Frontal cortex (tissue), 3 donors: ENCODE measurements at regions not wholly inside any gene's neighbourhood (a gene's known extent, or its start where the extent isn't known, plus 50 kb on each side); places are given as distances from the start of the nearest gene placed in this dataset.
"Not testable (repeated sequence)": the region's sequence is repeated elsewhere in the genome, so short reads cannot be mapped to it uniquely, and the experiment has no call there.

Experiments used
- DNase-seq, 2 donors: peaks; one replicate each; pipeline ENCODE4 v3.0.0; 2012; ENCODE audit warnings: low spot score in 2 of 2
- FAIRE-seq: peaks from 2 replicates; lab custom pipeline; 2012; peaks lifted over from hg19 to GRCh38; lab: Jason Lieb, UNC
- donor health status: control.
- donor health status: control.
- donor health status: control.

GRCh38 chrX:128460835-128461234, 408.6 kb upstream of the ACTRT1 start:
- FAIRE-seq (no peak), DNase-seq (no peak)

DNA sequence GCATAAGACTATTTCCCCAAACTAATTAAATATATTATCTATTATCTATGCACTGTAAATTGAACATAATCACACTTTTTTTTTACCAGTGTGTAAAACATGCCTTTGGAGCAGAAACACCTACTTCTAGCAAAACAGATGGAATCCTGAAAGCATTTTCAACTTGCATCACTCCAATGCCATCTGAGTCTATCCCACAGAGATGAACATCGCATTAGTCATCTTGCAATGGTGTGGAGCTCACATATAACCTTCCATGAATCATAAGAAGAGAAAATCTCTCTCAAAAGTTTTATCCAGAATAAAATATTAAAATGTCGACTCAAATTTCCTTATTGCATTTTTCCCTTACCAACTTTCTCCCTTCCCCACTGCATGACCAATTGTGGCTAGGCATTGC, 406.7 kb upstream of the ACTRT1 start:
- no peak for DNase-seq

DNA sequence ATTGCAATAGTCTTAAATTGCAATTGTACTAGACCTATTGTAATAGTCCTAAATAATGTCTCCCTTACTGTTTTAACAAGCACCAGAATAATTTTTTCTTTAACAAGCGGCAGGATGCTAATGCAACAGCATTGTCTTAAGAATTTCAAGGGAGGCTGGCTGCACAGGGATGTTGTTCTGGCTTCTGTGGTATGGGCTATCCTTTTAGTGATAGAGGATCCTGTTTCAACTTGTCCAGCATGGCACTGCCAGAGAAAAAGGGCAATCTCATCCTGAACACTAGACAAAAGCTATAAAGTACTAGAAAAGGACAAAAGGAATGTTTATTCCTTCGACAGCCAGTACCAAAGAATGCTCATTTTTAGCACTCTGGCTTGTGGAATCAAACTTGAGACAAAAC, 405.5 kb upstream of the ACTRT1 start:
- FAIRE-seq (no peak), DNase-seq (no peak)

More for the DNA sequence above, 406.7 kb upstream of the ACTRT1 start:
- no peak for FAIRE-seq

- DNase-seq (no peak), FAIRE-seq (no peak)
Observed at GRCh38 chrX:128439159-128439558, 387.0 kb upstream of the ACTRT1 start.

DNA sequence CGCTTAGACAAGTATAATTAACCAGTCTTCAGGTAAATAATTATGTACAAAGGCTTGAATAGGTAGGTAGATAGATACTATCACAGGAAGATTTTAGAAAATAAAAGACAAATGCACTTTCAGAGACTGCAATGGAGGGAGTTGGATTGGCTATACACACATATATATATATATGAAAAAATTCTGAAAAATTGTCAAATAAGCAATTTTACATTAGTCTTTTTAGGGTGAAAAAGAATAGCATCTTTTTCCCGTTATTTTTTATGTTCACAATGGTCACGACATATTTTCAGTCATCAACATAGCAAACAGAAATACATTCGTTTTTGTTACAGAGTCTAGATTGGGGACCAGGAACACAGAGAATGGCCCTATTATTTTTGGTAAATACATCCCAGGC, 385.9 kb upstream of the ACTRT1 start:
- FAIRE-seq (no peak), DNase-seq (no peak)

DNA sequence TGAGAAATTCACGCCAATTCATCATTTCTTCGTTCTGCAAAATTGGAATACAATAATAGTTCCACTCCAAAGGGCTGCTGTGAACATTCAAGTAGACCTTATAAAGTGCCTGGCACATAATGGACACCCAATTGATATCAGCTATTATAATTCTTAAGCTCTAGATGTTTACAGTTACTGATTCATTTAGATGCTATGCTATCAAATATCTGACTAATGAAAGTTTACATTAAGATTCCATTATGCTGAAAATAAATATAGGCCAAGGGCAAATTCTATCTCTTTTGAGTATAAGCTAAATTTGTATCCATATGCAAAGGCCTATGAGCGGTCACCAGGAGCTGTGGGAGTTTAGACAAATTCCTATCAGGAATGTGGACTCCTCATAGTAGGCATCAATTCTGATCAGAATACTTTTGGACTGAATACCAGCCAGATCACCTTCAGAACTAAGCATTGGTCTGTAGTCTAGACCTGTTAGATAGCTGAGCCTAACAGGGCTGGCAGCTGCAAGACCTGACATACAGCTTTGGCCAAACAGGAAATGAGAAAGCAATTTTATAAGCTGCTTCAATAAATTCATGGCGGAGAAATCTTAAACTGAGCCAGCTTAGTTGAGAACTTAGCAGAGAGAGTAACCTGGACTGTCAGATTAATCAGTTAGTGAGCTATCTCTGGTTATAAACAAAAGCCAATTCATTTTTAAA, 384.3 kb upstream of the ACTRT1 start:
- FAIRE-seq (no peak), DNase-seq (no peak)

DNA sequence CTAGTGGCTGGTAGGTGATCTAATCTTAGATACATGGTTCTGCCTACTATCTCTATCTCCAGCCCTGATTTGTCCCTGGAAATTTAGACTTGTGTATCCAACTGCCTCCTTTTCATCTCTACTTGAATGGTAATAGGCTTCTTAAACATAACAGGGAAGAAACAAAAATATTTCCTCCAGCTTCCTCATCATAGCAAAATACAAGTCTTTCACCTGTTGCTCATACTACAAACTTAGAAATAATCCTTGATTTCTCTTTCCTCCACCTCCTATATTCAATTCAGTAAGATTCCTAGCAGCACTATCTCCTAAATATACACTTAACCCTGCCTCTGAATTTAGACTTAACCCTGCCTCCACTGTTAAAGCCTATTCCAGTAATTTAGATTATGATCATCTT, 373.3 kb upstream of the ACTRT1 start:
- DNase-seq (no peak), FAIRE-seq (no peak)

DNA sequence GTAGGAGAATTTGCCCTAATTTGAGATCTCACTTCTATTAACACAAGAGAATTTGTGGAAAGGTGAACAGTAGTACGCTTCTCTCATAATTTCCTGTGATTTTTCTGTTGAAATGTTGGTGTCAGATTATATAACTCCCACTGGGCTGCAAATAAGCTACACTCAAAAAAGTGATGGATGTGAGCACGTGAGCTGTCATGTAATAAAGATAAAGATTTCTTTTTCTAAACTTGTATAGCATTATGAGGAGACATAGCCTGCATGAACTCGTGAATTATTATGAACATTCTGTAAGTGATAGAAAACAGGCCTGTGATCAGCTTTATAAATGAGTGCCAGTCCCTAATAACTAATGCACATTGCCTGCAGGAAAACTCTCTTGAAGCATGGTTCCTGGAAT, 356.6 kb upstream of the ACTRT1 start:
- DNase-seq (no peak), FAIRE-seq (no peak)

DNA sequence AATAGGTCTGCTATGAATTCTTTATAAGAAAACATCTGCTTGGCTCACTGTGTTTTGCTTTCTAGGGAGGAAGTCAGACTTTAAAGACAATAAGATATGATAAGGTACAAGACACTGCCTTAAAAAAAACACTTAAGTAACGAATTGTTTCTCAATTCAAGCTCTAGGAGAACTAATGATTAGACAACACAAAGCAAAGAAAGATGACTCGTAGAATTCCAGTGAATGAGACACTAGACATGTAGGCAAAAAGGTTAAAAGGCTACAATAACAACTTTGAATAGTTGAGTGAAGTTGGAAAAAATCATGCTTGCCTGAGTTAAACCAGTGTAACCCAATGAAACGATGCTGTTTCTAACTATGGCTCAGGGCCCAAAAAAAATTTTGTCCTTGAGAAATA, 344.4 kb upstream of the ACTRT1 start:
- FAIRE-seq (no peak), DNase-seq (no peak)

DNA sequence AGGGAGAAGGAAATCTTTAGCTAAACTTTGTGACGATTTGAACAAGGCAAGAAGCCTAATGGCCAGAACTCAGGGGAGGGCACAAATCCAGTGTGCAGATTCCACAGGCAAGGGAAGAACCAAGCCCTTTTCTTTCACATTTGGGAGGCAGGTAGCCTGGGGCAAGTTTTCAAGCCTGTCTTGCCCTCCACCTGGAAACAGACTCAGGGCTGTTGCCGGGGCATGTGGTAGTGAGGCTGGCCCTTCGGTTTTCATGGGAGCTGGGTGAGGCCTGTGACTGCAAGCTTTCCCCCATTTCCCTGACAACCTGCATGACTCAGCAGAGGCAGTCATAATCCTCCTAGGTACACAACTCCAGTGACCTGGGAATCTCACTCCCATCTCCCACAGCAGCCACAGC, 331.6 kb upstream of the ACTRT1 start:
- FAIRE-seq, DNase-seq: not testable (repeated sequence)

GRCh38 chrX:128365492-128365891, 313.3 kb upstream of the ACTRT1 start:
- DNase-seq, result no peak
- no peak for FAIRE-seq

- DNase-seq (no peak), FAIRE-seq (no peak)
Observed at GRCh38 chrX:128335671-128336070, 283.5 kb upstream of the ACTRT1 start.

DNA sequence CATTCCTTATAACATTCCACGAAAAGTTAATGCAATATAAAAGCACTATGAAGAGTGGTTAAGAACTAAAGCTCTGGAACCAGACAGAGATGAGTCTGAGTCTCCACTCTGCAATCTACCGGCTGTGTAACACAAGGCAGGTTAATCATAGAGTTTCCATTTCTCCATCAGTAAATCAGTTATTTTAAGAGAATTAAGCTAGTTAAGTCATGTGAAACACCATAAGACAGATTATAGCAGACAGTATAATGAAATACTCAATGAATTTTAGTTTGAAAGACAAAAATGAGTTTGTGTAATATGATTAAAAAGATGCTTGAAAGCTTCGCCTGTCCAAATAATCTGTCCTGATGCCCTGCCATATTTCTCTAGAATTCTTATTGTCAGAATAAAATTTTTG, 282.6 kb upstream of the ACTRT1 start:
- FAIRE-seq (no peak), DNase-seq (no peak)

GRCh38 chrX:128310912-128311311, 258.7 kb upstream of the ACTRT1 start:
- DNase-seq, result no peak
- FAIRE-seq, result no peak

DNA sequence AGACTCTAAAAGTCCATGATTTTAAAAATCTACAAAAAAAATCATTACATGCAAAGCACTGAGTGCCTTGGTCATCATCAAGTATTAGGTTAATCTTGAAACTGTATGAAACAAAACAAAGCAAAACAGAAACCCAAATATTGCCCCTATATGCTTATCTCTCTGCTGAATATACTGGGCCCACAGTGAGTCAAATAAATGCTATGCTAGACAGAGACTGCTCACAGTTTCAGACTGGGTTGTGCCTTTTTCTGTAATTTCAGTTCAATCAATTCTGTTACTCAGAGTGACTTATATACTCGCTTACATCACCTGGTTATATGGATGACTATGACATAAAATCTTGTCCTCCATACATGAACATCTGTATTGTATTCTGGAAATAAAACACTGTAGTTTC, 257.1 kb upstream of the ACTRT1 start:
- FAIRE-seq (no peak), DNase-seq (no peak)

- DNase-seq (no peak), FAIRE-seq (no peak)
Observed at GRCh38 chrX:128294198-128294597, 242.0 kb upstream of the ACTRT1 start.

- no peak for FAIRE-seq
- no peak for DNase-seq
Observed at GRCh38 chrX:128287693-128288092, 235.5 kb upstream of the ACTRT1 start.

GRCh38 chrX:128250621-128251020, 198.4 kb upstream of the ACTRT1 start:
- no peak for DNase-seq
- FAIRE-seq, result no peak

DNA sequence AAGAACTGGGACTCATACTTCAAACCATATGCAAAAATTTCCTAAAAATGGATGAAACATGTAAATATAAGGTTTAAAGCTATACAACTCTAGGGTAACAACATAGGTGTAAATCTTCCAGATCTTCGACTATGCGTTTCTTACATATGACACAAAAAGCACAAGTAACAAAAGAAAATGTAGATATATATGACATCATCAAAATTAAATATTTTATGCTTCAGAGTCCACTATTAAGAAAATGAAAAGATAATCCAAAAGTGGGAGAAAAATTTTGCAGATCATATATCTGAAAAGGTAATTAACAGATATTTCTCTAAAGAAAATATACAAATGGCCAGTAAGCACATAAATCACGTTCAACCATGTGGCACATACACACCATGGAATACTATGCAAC, 164.2 kb upstream of the ACTRT1 start:
- FAIRE-seq, result no peak

GRCh38 chrX:128165884-128166408, 113.7 kb upstream of the ACTRT1 start:
- DNase-seq (no peak), FAIRE-seq (no peak)

More for the DNA sequence above, 164.2 kb upstream of the ACTRT1 start:
- no peak for DNase-seq

GRCh38 chrX:128156204-128156603, 104.0 kb upstream of the ACTRT1 start:
- FAIRE-seq, result no peak
- DNase-seq, result no peak

DNA sequence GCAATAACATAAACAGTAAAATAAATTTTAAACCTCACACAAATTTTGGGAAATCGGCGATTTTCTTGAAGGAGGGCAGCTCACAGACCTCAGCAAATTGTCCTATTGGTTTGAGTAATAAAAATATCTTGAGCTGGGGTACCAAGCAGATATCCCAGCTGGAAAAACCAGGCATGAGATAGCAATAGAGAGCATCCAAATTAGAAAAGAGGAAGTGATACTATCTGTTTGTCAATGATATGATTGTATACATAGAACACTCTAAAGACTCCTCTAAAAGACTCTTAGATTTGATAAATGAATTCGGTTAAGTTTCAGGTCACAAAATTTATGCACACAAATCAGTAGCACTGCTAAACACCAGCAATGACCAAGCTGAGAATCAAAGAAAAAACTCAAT, 90.5 kb upstream of the ACTRT1 start:
- FAIRE-seq, result no peak
- DNase-seq, result no peak
